ENCODE measurements at regions not wholly inside any gene's neighbourhood (a gene's known extent, or its start where the extent isn't known, plus 50 kb on each side); places are given as distances from the start of the nearest gene placed in this dataset.

GRCh38 chr15:53000409-53000808, 210.3 kb upstream of the ONECUT1 start:
- no peak for DNase-seq

DNA sequence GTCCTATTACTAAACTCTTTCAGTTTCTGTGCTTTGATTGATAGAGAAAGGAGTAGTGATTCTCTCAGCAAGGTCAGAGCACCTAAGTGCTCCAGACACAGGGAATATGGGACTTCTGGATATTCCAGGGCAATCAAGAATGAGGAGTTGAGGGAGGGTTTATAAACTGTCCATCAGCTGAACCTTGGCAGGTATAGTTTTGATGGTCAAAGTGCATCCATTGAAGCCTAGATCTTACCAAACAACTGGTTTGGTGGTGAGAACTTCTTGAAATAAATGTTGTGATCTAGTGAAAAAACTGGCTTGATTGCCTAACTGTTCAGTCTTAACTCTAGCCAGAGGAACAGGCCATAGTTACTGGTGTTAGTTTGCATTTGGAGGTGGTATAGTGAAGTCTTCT, 207.0 kb upstream of the ONECUT1 start:
- DNase-seq: no peak

- no peak for DNase-seq
Measured at GRCh38 chr15:52994290-52994689, 204.2 kb upstream of the ONECUT1 start.

GRCh38 chr15:52984507-52984906, 194.4 kb upstream of the ONECUT1 start:
- no peak for DNase-seq

GRCh38 chr15:52980446-52980845, 190.3 kb upstream of the ONECUT1 start:
- no peak for DNase-seq

DNA sequence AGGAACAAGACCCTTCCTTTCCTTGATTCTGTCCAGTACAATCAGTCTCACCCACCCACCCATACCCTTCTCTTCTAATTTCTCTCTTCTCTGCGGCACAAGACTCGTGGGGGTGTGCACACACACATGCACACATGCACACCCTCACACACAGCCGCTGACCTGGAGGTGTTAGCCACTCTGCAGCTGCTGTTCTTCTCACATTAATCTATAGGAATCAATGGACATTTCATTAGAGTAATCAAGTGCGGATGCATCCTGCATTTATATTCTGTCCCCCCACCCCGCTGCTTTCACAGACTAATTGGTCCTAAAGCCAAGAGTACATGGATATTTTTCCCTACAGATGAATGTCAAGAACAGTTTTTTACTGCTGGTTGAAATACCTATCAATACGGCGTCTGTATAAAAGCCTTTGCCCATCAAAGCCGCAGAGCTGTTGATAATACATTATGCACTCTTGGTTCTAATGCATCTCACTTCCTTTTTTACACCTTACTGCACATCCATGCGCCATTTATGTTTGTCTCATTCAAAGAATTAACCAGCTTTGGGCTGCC, 186.5 kb upstream of the ONECUT1 start:
- DNase-seq: no peak

GRCh38 chr15:52975941-52976449, 185.9 kb upstream of the ONECUT1 start:
- DNase-seq: no peak

DNA sequence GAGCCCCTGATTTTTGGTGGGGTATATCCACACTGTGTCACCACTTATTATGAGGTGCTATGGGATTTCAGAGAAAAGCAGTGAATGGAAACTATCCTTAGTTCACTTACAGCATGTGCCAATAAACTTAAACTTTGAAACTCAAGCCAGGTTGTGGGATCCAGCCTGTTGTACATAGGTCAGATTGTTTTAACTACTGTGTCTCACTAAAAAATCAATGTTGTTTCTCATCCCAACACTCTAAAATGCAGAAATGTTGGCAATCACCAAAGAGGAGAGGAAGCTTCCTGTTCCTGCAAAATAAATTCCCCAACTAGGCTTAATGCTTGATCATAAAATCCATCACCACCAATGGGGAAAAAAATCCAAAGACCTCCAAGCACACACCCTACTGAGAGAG, 173.7 kb upstream of the ONECUT1 start:
- no peak for DNase-seq

DNA sequence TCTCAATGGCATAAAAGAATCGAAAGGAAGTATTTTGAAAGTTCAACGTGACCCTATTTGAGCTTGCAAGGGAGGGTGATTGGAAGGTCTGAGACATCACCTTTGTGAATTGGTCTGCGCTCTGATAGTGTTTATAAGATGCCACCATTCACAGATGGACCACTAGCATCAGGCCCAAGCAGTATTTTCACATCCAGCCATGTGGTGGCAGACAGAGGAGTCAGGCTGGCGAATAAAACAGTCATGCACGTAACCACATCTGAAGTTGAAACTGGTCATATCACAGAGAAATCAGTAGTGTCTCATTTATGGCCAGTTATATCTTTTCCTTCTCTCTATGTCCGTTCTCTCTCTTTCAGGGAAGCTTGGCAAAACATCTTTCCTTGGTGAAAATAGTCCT, 170.1 kb upstream of the ONECUT1 start:
- DNase-seq: no peak

GRCh38 chr15:52943746-52944145, 153.6 kb upstream of the ONECUT1 start:
- no peak for DNase-seq

DNA sequence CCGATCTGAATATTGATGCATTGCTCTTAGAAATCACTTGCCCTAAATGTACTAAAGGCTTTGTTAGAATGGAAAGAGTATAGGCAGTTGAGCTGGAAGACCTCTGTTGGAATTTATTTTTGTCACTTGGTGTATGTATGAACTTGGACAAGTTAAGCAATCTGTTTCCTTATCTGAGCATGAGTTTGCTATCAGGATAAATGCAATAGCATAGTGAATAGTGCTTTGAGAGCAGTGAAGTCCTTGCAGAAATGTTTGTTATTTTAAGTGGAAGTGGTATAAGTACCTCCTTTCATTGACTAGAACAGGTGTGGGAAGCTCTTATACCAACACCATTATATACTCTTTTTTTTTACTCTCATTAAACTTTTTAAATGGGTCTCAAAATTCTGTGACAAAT, 146.4 kb upstream of the ONECUT1 start:
- DNase-seq: no peak

DNA sequence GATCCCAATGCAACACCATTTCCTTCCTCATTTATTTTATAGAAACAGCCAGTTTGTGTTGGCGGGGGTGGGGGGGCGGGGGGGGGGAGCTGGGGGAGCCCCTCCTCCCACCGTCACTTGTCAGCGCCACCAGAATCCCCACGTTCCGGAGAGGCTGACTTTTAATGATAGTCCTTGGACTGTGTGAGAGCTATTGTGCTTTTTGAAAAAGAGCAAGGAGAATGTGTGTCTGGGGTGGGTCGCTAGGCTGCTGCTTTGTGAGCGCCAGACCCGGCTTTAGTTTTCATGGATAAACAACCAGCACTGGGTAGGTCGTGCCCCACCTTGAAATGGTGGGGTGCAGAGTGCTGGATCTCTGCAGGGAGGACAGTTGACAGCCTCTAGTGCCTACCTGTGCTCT, 135.0 kb upstream of the ONECUT1 start:
- no peak for DNase-seq

- DNase-seq: no peak
Measured at GRCh38 chr15:52924630-52925029, 134.5 kb upstream of the ONECUT1 start.

GRCh38 chr15:52923626-52924025, 133.5 kb upstream of the ONECUT1 start:
- no peak for DNase-seq

- DNase-seq: no peak
Measured at GRCh38 chr15:52922871-52923270, 132.7 kb upstream of the ONECUT1 start.

GRCh38 chr15:52912172-52912571, 122.0 kb upstream of the ONECUT1 start:
- no peak for DNase-seq

GRCh38 chr15:52893338-52893737, 103.2 kb upstream of the ONECUT1 start:
- no peak for DNase-seq

- no peak for DNase-seq
Measured at GRCh38 chr15:52879904-52880303, 89.8 kb upstream of the ONECUT1 start.

GRCh38 chr15:52879145-52879544, 89.0 kb upstream of the ONECUT1 start:
- DNase-seq: no peak

DNA sequence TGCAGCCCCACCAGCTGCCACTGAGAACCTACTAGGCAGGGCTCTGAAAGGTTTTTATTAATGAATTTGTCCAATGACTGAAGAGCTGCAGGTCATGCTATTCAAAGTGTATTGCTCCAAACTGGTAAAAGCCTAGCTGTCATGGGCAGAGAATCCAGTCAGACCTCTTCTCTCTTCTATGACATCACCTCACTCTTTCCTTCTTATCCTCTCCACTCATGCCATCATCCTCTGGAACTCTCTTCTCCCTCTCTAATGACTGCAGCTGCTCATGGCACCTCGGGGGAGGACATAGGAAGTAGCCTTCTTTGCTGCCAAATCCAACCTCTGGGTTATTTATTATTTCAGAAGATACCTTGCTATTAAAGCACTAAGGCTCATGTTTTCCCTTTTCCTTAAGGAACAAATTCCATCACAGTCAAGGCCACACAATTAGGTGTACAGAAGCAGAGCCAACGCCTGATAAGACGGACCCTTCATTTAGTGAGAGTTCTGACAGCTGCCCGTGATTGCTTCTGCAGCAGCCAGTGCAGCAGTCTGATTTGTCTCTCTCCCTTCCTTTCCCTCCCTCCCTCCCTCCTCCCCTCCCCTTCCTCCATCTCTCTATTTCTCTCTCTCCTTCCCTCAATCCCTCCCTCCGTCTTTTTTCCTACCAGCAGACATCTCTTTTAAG, 87.0 kb upstream of the ONECUT1 start:
- DNase-seq: no peak

- DNase-seq: no peak
Measured at GRCh38 chr15:52872036-52872818, 82.1 kb upstream of the ONECUT1 start.

- no peak for DNase-seq
Measured at GRCh38 chr15:52870015-52870414, 79.9 kb upstream of the ONECUT1 start.

DNA sequence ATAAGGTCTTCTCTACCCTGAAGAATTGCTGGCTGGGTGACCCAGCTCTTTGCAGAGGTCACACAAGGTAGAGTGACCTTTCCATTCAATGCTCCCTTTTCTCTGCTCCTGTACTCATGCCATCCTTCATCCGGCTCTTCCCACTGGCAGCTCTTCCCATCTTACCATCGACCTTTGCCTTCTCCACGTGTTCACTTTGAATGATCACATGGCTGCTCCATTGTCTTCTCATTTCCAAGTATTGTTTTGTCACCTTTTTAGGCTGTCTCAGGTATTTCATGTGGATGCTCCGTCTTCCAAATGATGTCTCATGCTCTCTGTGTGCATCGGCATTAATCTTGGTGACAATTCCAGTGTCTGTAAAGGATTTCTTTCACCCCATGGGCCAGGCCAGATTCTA, 76.6 kb upstream of the ONECUT1 start:
- DNase-seq: no peak

- no peak for DNase-seq
Measured at GRCh38 chr15:52862677-52863076, 72.5 kb upstream of the ONECUT1 start.
